IPS DF 19.7 (cell line): ENCODE measurements at regions not wholly inside any gene's neighbourhood (a gene's known extent, or its start where the extent isn't known, plus 50 kb on each side); places are given as distances from the start of the nearest gene placed in this dataset.
"Not testable (repeated sequence)": the region's sequence is repeated elsewhere in the genome, so short reads cannot be mapped to it uniquely, and the experiment has no call there.

Source experiments
- DNase-seq: peaks from one replicate; pipeline ENCODE4 v3.0.0-alpha.2; 2013; ENCODE audit warnings: low read depth, low spot score

GRCh38 chr3:159453945-159454344, 534.7 kb upstream of the IL12A start:
- no peak for DNase-seq

DNA sequence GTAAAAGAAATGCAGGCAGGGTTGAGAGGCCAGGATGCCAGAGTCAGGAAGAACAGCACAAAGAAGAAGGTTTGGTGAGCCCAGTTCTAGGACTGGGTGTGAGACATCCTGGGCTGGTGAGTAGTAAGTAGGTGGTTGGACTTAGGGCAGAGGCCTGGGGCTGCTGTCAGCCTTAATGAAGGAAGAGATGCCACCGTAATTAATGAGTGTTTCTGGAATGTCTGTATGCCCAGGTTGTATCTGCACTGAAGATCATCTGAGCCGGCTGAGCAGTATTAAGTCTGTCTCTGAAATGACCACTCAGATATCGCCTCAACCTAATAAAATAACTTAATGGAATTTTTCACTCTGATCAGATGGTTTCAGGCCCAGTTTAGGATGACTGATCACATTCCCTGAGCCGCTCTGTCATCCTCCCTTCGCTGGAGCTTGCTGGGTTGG, 532.9 kb upstream of the IL12A start:
- no peak for DNase-seq

- DNase-seq: peak; percentile 15
These were observed 530.6 kb upstream of the IL12A start for GRCh38 chr3:159458010-159458409.

- DNase-seq: no peak
These were observed 529.7 kb upstream of the IL12A start for GRCh38 chr3:159458982-159459381.

- no peak for DNase-seq
These were observed 516.0 kb upstream of the IL12A start for GRCh38 chr3:159472611-159473010.

GRCh38 chr3:159473206-159473605, 515.4 kb upstream of the IL12A start:
- no peak for DNase-seq

- DNase-seq: no peak
These were observed 508.6 kb upstream of the IL12A start for GRCh38 chr3:159480046-159480445.

DNA sequence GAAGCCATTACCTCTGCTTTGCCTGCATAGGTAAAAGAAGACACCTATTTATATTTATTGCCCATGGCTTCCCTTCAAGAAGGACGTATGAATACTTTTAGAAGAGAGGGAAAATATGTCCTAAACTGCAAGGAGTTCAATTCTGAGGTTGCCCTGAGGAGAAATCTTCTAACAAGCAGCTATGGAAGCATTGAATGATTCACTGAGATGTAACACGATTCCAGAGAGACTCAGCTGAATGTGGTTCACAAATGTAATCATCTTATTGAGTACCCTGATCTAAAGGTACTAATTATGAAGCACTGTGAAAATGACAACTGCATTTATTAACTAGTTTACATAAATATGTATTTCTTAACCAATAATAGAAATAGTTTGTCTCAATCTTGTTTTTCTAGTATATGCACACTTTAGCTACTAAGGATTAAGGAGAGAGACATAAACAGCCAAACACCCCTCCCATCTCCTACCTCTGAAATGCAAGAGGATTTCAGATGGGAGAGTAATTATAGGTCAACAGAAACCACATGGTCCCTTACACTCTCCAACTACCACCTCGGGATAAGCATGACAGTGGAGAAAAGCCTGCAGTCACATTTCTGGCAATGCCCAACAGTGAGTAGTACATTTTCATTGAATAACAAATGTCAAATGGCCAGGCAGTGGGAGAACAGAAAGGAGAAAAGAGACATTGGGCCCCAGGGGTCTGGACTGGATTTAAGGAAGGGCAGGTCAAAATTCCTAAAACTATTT, 506.2 kb upstream of the IL12A start:
- DNase-seq: no peak

DNA sequence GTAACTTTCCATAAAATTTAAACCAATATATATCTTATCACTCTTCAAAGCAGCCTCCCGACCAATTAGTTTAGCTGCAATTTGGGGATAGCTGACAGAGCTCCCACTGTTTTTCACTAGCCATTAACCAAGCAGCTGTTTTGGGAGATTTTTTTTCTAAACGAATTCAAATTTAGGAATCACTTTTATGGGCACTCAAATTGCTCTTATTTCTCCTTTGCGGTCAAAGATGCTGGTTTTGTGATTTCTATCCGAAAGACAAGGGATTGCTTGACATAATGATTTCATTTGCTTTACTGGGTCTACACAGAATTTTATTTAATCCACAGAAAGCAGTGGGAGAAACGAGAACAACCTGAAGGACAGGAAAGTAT, 505.7 kb upstream of the IL12A start:
- DNase-seq: no peak

DNA sequence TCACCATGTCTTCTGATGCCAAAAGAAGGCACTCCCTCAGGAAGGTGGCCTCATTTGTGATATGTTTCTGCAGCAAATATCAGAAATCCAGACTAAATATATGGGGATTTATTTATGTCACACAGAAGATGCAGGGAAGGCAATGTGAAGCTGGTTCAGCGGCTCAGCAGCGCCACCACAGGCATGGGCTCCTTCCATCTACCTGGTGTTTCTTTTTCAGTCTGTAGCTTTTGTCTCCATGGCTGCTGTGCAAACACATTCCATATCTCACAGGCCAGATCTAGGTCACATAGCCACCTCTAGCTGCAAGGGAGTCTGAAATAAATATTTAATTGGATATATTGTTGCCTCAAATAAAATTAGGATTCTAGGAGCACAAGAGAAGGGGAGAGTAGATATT, 502.1 kb upstream of the IL12A start:
- DNase-seq: peak; percentile 33

DNA sequence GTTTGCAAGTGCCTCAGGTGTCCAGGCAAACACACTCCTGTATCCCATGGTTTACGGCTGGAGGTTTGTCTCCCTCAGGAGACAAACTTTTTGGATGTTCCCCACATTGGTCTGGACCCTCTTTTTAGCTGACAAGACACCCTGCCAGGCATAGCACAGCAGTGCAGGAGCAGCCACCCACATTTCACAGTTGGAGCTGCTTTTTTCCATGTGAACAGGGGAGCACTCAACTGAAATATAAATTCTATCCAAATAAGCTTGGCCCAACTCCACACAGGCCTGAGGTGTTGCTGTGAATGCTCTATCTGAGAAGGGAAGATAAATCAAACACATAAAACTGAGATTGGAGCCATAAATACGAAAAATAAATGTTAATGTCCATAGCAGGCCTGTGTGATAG, 501.3 kb upstream of the IL12A start:
- DNase-seq: no peak

GRCh38 chr3:159488602-159489001, 500.0 kb upstream of the IL12A start:
- no peak for DNase-seq

DNA sequence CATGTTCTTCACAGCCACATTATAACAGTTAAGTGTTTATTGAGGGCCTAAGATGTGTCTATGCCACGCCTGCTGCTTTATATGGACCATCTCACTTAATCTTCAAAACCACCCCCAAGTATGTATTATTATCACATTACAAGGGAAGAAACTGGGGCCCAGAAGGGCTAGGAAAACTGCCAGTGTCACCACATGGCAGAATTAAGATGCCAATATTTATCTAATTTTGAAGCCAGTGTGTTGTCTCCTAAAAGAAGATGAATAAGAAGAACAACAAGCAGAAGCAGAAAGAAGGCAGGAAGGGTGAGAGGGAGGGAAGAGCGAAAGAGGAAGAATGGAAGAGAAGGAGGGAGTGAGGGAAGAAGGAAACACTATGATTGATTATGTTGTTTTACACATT, 491.3 kb upstream of the IL12A start:
- DNase-seq: no peak

GRCh38 chr3:159499031-159499793, 489.4 kb upstream of the IL12A start:
- no peak for DNase-seq

DNA sequence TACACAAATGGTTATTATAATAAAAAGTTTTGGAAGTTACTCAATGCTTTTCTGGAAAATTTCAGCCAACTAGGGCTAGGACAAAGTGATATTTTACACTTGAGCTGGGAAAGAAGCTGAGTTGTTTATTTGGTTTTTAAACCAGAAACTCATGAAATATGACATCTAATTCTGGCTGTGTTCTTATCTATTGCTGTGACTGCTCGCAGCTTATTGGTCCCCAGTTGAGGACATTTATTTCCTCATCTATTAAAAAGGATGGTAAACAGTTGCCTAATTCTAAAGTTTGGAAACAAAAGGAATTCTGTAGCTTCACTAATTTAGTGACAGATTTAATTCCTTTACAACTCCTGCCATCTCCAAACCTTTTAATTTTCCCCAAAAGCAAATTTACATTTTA, 487.6 kb upstream of the IL12A start:
- DNase-seq: no peak

DNA sequence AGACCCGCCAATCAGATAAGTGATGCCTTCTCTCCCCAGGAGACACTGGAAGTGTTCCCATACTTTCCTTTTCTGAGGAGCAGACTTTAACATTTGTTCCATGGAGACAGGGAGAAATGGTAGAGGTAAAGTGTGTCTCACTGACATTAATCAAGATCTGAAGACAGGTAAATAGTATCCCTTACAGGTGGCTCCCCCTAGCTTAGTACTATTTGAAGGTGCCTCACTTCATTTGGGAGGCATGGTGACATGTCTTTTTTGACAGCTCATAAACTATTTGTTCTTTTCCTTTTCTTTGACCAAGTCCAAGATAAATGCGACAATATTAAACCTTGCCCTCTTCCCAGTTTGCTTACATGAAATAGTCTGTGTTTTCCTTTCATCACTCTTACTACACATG, 485.6 kb upstream of the IL12A start:
- DNase-seq: no peak

GRCh38 chr3:159510988-159511387, 477.6 kb upstream of the IL12A start:
- DNase-seq: not testable (repeated sequence)

DNA sequence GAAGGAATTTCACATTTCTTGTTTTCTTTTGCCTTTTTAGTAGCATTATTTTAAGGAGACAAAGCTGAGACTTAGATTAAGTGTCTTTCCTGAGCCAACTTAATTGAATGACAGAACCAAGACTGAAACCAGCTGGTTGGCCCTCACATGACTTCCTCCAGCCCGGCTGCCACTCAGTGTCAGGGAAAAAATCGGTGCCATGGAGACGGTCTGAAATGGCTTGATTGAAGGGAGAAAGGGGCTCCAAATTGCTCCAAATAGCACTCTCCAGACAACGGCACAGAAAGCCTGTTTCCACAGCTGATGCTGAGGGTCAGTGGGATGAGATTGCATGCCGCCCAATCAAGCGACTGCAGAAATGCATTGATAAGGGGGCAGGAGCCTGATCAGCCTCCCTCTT, 475.2 kb upstream of the IL12A start:
- DNase-seq: no peak

- no peak for DNase-seq
These were observed 474.7 kb upstream of the IL12A start for GRCh38 chr3:159513867-159514380.

DNA sequence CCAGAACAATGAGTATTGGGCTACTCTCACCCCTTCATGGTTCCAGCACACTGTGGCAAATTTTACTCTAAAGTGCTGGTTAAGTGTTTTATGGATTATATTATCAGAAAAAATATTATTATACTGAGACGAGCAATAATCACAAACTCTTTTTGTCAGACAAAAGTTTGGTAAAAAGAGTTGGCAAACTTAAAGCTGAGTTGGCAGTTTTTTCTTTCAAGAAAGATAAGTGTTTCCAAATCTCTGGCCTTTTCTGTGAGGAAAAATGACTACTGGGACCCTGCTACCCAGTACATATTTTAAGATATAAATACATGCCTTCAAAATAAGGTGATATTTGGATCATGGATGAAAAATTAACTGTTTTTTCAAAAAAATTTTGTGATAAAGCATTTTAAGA, 471.5 kb upstream of the IL12A start:
- DNase-seq: no peak

DNA sequence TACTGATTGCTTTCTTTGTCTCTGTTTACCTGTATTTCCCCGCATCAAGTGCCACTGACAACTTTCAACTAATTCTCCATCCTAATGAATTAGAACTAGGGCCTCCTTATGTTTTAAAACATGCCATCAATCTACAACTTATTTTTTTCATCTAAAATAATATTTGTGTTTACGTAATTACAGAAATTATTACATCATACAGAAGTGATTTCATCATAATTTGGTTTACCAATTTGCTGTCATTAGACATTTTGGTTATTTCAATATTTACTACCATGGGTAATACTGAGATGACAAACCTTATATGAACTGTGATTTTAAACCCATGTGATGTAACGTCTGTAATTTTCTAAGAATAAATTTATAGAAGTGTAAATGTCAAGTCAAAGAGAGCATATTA, 468.0 kb upstream of the IL12A start:
- no peak for DNase-seq

DNA sequence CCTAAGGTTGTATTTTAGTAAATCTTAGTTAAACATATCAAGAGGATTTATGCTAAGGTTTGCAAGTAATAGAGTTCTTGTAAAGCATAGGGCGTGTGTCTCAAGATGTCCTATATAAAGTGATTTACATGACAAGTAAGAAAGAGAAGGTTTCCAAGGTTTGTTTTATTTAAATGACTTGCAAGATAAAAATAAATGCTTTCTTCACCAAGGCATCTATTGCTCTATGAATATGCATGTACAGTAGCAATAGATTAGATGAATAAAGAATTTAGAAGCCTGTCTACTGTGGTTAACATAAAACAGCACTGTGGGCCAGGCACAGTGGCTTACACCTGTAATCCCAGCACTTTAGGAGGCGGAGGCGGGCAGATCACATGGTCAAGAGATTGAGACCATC, 466.4 kb upstream of the IL12A start:
- DNase-seq: no peak

- DNase-seq: no peak
These were observed 460.3 kb upstream of the IL12A start for GRCh38 chr3:159528251-159528895.
